ENCODE measurements at regions not wholly inside any gene's neighbourhood (a gene's known extent, or its start where the extent isn't known, plus 50 kb on each side); places are given as distances from the start of the nearest gene placed in this dataset.

- no peak for DNase-seq
Measured at GRCh38 chr9:14517154-14517906, 175.9 kb downstream of the ZDHHC21 start.

- DNase-seq: no peak
Measured at GRCh38 chr9:14516656-14517055, 176.6 kb downstream of the ZDHHC21 start.

GRCh38 chr9:14515571-14516198 is 177.5 kb downstream of the ZDHHC21 start:
- no peak for DNase-seq

- DNase-seq: peak; percentile 6
Measured at GRCh38 chr9:14515049-14515448, 178.2 kb downstream of the ZDHHC21 start.

GRCh38 chr9:14512942-14513341 is 180.3 kb downstream of the ZDHHC21 start:
- DNase-seq: no peak

- no peak for DNase-seq
Measured at GRCh38 chr9:14511452-14511851, 181.8 kb downstream of the ZDHHC21 start.

- DNase-seq: no peak
Measured at GRCh38 chr9:14508884-14509283, 184.3 kb downstream of the ZDHHC21 start.

- DNase-seq: no peak
Measured at GRCh38 chr9:14501366-14501765, 187.4 kb upstream of the NFIB start.

- no peak for DNase-seq
Measured at GRCh38 chr9:14500705-14501104, 186.8 kb upstream of the NFIB start.

- no peak for DNase-seq
Measured at GRCh38 chr9:14499976-14500375, 186.0 kb upstream of the NFIB start.

GRCh38 chr9:14498824-14499223 is 184.9 kb upstream of the NFIB start:
- DNase-seq: no peak

GRCh38 chr9:14497476-14497875 is 183.5 kb upstream of the NFIB start:
- no peak for DNase-seq

GRCh38 chr9:14488421-14489190 is 174.7 kb upstream of the NFIB start:
- DNase-seq: no peak

GRCh38 chr9:14487547-14488185 is 173.7 kb upstream of the NFIB start:
- no peak for DNase-seq

GRCh38 chr9:14485366-14485765 is 171.4 kb upstream of the NFIB start:
- no peak for DNase-seq

GRCh38 chr9:14482856-14483255 is 168.9 kb upstream of the NFIB start:
- no peak for DNase-seq

- no peak for DNase-seq
Measured at GRCh38 chr9:14480526-14480925, 166.6 kb upstream of the NFIB start.

GRCh38 chr9:14479163-14479560 is 165.2 kb upstream of the NFIB start:
- DNase-seq: no peak

GRCh38 chr9:14478175-14479162 is 164.5 kb upstream of the NFIB start:
- DNase-seq: no peak

- DNase-seq: no peak
Measured at GRCh38 chr9:14471041-14471440, 157.1 kb upstream of the NFIB start.

- DNase-seq: no peak
Measured at GRCh38 chr9:14467675-14468374, 153.9 kb upstream of the NFIB start.

GRCh38 chr9:14466828-14467227 is 152.9 kb upstream of the NFIB start:
- DNase-seq: no peak

Measured in hematopoietic multipotent progenitor cell treated with erythropoietin and hydrocortisone succinate and interleukin-3 and kit ligand, for 4 days (in vitro differentiated cells).